ENCODE measurements at regions not wholly inside any gene's neighbourhood (a gene's known extent, or its start where the extent isn't known, plus 50 kb on each side); places are given as distances from the start of the nearest gene placed in this dataset.

- no peak overlapping the region for H3K4me3 ChIP-seq (ENCODE audit: control insufficient read depth in 2 of 3, extremely low read depth in 1 of 3, insufficient read depth in 2 of 3, low read depth in 1 of 3, low read length in 3 of 3)
- H3K79me2 ChIP-seq (ENCODE audit: control insufficient read depth, insufficient read depth, low read length) = no peaks in the 10 kb centered on the region
- TF ChIP-seq, protein P1, sequence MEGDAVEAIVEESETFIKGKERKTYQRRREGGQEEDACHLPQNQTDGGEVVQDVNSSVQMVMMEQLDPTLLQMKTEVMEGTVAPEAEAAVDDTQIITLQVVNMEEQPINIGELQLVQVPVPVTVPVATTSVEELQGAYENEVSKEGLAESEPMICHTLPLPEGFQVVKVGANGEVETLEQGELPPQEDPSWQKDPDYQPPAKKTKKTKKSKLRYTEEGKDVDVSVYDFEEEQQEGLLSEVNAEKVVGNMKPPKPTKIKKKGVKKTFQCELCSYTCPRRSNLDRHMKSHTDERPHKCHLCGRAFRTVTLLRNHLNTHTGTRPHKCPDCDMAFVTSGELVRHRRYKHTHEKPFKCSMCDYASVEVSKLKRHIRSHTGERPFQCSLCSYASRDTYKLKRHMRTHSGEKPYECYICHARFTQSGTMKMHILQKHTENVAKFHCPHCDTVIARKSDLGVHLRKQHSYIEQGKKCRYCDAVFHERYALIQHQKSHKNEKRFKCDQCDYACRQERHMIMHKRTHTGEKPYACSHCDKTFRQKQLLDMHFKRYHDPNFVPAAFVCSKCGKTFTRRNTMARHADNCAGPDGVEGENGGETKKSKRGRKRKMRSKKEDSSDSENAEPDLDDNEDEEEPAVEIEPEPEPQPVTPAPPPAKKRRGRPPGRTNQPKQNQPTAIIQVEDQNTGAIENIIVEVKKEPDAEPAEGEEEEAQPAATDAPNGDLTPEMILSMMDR (optimal IDR thresholded peaks at IDR 0.05 in 1 of 3, IDR thresholded peaks at IDR 0.05 in 1 of 3, conservative IDR thresholded peaks at IDR 0.05 in 1 of 3; ENCODE audit: extremely low read depth in 1 of 3, insufficient read depth in 2 of 3, low read length in 3 of 3) = no peak
- no peak for TF ChIP-seq EZH2 (IDR thresholded peaks at IDR 0.05; ENCODE audit: low read length)
- H3K4me1 ChIP-seq (ENCODE audit: control insufficient read depth, extremely low read depth, insufficient read depth, low read length) = peaks cover 7% of the 10 kb centered on the region
- H3K36me3 ChIP-seq (ENCODE audit: control insufficient read depth in 2 of 2, extremely low read depth in 1 of 2, insufficient read depth in 2 of 2, low read length in 2 of 2) = no peaks in the 10 kb centered on the region
- H3K9me3 ChIP-seq (ENCODE audit: control insufficient read depth, low read depth, low read length) = no peaks in the 10 kb centered on the region
- no peak overlapping the region for H3K9ac ChIP-seq (ENCODE audit: control insufficient read depth, extremely low read depth, insufficient read depth, low read length)
- no peak overlapping the region for H2AFZ ChIP-seq (ENCODE audit: control insufficient read depth, low read length)
- peaks cover 4% of the 10 kb centered on the region for H3K9me1 ChIP-seq (ENCODE audit: control insufficient read depth, extremely low read depth, insufficient read depth, low read length)
- H3K4me2 ChIP-seq (ENCODE audit: control insufficient read depth, extremely low read depth, insufficient read depth, low read depth, low read length) = no peak overlapping the region
- H3K27me3 ChIP-seq (ENCODE audit: control insufficient read depth, extremely low read depth, insufficient read depth, low read length) = no peaks in the 10 kb centered on the region
- DNase-seq (ENCODE audit: low read depth, low spot score) (no peak), FAIRE-seq (no peak)
- no peaks in the 10 kb centered on the region for H4K20me1 ChIP-seq (ENCODE audit: control insufficient read depth, extremely low read depth, insufficient read depth, low read length)
- H3K27ac ChIP-seq (ENCODE audit: control insufficient read depth, insufficient read depth, low read length) = no peak overlapping the region
- dilution Hi-C loops (cut with MboI; ENCODE audit: extremely low pct_ligation_motif_present, low sequenced_read_pairs) = no loop called here
These were observed 122.6 kb upstream of the FSTL4 start for GRCh38 chr5:133734916-133735315.

GRCh38 chr5:133732536-133732935 is 120.2 kb upstream of the FSTL4 start:
- FAIRE-seq = no peak
- Histone ChIP-seq H3K9ac (ENCODE audit: control insufficient read depth, extremely low read depth, insufficient read depth, low read length) (no peak overlapping the region), H3K79me2 (ENCODE audit: control insufficient read depth, insufficient read depth, low read length) (no peaks in the 10 kb centered on the region), H3K4me3 (ENCODE audit: control insufficient read depth in 2 of 3, extremely low read depth in 1 of 3, insufficient read depth in 2 of 3, low read depth in 1 of 3, low read length in 3 of 3) (no peak overlapping the region), H3K9me1 (ENCODE audit: control insufficient read depth, extremely low read depth, insufficient read depth, low read length) (no peaks in the 10 kb centered on the region), H2AFZ (ENCODE audit: control insufficient read depth, low read length) (no peak overlapping the region), H3K4me2 (ENCODE audit: control insufficient read depth, extremely low read depth, insufficient read depth, low read depth, low read length) (no peak overlapping the region), H3K4me1 (ENCODE audit: control insufficient read depth, extremely low read depth, insufficient read depth, low read length) (no peaks in the 10 kb centered on the region), H3K27me3 (ENCODE audit: control insufficient read depth, extremely low read depth, insufficient read depth, low read length) (no peaks in the 10 kb centered on the region), H3K36me3 (ENCODE audit: control insufficient read depth in 2 of 2, extremely low read depth in 1 of 2, insufficient read depth in 2 of 2, low read length in 2 of 2) (no peaks in the 10 kb centered on the region), H3K27ac (ENCODE audit: control insufficient read depth, insufficient read depth, low read length) (no peak overlapping the region), H3K9me3 (ENCODE audit: control insufficient read depth, low read depth, low read length) (no peaks in the 10 kb centered on the region), H4K20me1 (ENCODE audit: control insufficient read depth, extremely low read depth, insufficient read depth, low read length) (no peaks in the 10 kb centered on the region)
- dilution Hi-C loops (cut with MboI; ENCODE audit: extremely low pct_ligation_motif_present, low sequenced_read_pairs) = no loop called here
- TF ChIP-seq, protein P1 (optimal IDR thresholded peaks at IDR 0.05 in 1 of 3, IDR thresholded peaks at IDR 0.05 in 1 of 3, conservative IDR thresholded peaks at IDR 0.05 in 1 of 3; ENCODE audit: extremely low read depth in 1 of 3, insufficient read depth in 2 of 3, low read length in 3 of 3) = no peak
- no peak for TF ChIP-seq EZH2 (IDR thresholded peaks at IDR 0.05; ENCODE audit: low read length)
- no peak for DNase-seq (ENCODE audit: low read depth, low spot score)
